Omental fat pad (tissue), 3 donors: ENCODE measurements at regions not wholly inside any gene's neighbourhood (a gene's known extent, or its start where the extent isn't known, plus 50 kb on each side); places are given as distances from the start of the nearest gene placed in this dataset.

ENCODE experiments used
- ATAC-seq: fragments of 150-250 bp; one replicate; pipeline ENCODE4 v1.9.1; 2016; ENCODE audit warnings: mild to moderate bottlenecking, moderate library complexity; ENCODE audit not compliant: low FRiP score
- DNase-seq: peaks from one replicate; pipeline ENCODE4 v3.0.0-alpha.2; 2019; ENCODE audit warnings: low spot score
- CTCF ChIP-seq, 3 donors: fragments of 450-650 bp; IDR thresholded peaks; one replicate each; pipeline ENCODE4 v1.5.1; 2016 to 2017; ENCODE audit warnings: antibody characterized with exemption in 3 of 3, mild to moderate bottlenecking in 3 of 3, moderate library complexity in 2 of 3

- ATAC-seq (no peak), DNase-seq (no peak)
- TF ChIP-seq CTCF (IDR thresholded peaks at IDR 0.05) = no peak
Observed at GRCh38 chr18:54004828-54005227, 219.6 kb downstream of the MBD2 start.

- TF ChIP-seq CTCF (IDR thresholded peaks at IDR 0.05) = no peak
- DNase-seq = no peak
- ATAC-seq = no peak
Observed at GRCh38 chr18:54003195-54003594, 221.3 kb downstream of the MBD2 start.

GRCh38 chr18:53997064-53997463, 227.4 kb downstream of the MBD2 start:
- TF ChIP-seq CTCF (IDR thresholded peaks at IDR 0.05) = no peak
- DNase-seq (no peak), ATAC-seq (no peak)

- ATAC-seq (no peak), DNase-seq (no peak)
- no peak for TF ChIP-seq CTCF (IDR thresholded peaks at IDR 0.05)
Observed at GRCh38 chr18:53994016-53994415, 230.5 kb downstream of the MBD2 start.

- no peak for ATAC-seq
- TF ChIP-seq CTCF (IDR thresholded peaks at IDR 0.05) = no peak
- no peak for DNase-seq
Observed at GRCh38 chr18:53991805-53992204, 232.7 kb downstream of the MBD2 start.

GRCh38 chr18:53991202-53991601, 233.3 kb downstream of the MBD2 start:
- no peak for TF ChIP-seq CTCF (IDR thresholded peaks at IDR 0.05)
- DNase-seq = no peak
- ATAC-seq = no peak

GRCh38 chr18:53990485-53990884, 234.0 kb downstream of the MBD2 start:
- DNase-seq (no peak), ATAC-seq (no peak)
- TF ChIP-seq CTCF (IDR thresholded peaks at IDR 0.05) = no peak
